ENCODE measurements at regions not wholly inside any gene's neighbourhood (a gene's known extent, or its start where the extent isn't known, plus 50 kb on each side); places are given as distances from the start of the nearest gene placed in this dataset.

DNA sequence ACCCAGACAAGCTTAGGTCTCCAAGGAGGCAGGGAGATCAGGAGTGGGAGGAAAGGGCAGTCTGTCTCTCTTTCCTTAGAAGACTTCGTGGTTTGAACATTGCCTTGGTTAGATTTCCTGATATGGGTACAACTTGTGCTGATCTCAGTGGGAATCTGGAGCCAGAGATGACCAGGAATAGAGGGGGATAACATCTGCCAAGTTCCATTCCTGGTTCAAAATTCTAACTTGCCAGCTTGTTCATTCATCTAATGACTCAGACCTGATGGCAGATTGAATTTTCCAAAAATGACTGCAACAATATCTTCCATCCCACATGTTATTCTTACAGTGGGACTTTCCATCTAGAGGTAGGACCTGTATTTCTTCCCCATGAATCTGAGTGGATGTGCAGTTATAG lies 394.3 kb upstream of the PODXL start:
- TF ChIP-seq, protein P1, sequence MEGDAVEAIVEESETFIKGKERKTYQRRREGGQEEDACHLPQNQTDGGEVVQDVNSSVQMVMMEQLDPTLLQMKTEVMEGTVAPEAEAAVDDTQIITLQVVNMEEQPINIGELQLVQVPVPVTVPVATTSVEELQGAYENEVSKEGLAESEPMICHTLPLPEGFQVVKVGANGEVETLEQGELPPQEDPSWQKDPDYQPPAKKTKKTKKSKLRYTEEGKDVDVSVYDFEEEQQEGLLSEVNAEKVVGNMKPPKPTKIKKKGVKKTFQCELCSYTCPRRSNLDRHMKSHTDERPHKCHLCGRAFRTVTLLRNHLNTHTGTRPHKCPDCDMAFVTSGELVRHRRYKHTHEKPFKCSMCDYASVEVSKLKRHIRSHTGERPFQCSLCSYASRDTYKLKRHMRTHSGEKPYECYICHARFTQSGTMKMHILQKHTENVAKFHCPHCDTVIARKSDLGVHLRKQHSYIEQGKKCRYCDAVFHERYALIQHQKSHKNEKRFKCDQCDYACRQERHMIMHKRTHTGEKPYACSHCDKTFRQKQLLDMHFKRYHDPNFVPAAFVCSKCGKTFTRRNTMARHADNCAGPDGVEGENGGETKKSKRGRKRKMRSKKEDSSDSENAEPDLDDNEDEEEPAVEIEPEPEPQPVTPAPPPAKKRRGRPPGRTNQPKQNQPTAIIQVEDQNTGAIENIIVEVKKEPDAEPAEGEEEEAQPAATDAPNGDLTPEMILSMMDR (IDR thresholded peaks at IDR 0.05): no peak
- TF ChIP-seq EZH2 (IDR thresholded peaks at IDR 0.05; ENCODE audit: borderline replicate concordance, insufficient read depth, low read depth, low read length, poor library complexity, severe bottlenecking): no peak
